ENCODE measurements at regions not wholly inside any gene's neighbourhood (a gene's known extent, or its start where the extent isn't known, plus 50 kb on each side); places are given as distances from the start of the nearest gene placed in this dataset.
"Not testable (repeated sequence)": the region's sequence is repeated elsewhere in the genome, so short reads cannot be mapped to it uniquely, and the experiment has no call there.

DNA sequence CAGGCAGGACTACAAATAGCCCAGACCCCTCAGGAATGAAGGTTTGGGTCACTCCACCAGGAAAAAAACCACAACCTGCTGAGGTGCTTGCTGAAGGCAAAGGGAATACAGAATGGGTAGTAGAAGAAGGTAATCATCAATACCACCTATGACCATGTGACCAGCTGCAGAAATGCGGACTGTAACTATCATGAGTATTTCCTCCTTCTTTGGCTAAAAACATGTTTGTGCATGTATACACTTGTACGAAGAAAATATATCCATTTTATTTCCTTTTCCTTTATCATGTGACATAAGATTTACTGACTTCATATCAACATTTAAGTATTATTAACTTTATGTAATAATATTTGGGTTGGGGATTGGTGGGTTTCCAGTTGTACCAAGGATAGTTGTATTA lies 58.3 kb upstream of the TINAGL1 start:
- not testable (repeated sequence) for TF ChIP-seq CTCF (IDR thresholded peaks at IDR 0.05 in 8 of 11, conservative IDR thresholded peaks at IDR 0.05 in 3 of 11); POLR2AphosphoS5 (IDR thresholded peaks at IDR 0.05); POLR2A (IDR thresholded peaks at IDR 0.05)
